Stomach (tissue), 4 donors: ENCODE measurements at regions not wholly inside any gene's neighbourhood (a gene's known extent, or its start where the extent isn't known, plus 50 kb on each side); places are given as distances from the start of the nearest gene placed in this dataset.

ENCODE experiments used
- POLR2A ChIP-seq, 4 donors: fragments of 450-650 bp; IDR thresholded peaks; one replicate each; pipeline ENCODE4 v1.6.1; 2016; ENCODE audit warnings: antibody characterized with exemption in 4 of 4, control low read depth in 2 of 4, mild to moderate bottlenecking in 1 of 4, moderate library complexity in 1 of 4
- TF ChIP-seq, protein P1 (sequence below), 7 experiments: fragments of 450-650 bp in 4 of 7; fragments of 200-600 bp in 3 of 7; sonication (generic) in 3 of 7; IDR thresholded peaks; one replicate each; pipeline ENCODE4 v1.5.1; 2016 to 2019; ENCODE audit warnings: antibody characterized with exemption in 7 of 7, control low read depth in 2 of 7, mild to moderate bottlenecking in 1 of 7

DNA sequence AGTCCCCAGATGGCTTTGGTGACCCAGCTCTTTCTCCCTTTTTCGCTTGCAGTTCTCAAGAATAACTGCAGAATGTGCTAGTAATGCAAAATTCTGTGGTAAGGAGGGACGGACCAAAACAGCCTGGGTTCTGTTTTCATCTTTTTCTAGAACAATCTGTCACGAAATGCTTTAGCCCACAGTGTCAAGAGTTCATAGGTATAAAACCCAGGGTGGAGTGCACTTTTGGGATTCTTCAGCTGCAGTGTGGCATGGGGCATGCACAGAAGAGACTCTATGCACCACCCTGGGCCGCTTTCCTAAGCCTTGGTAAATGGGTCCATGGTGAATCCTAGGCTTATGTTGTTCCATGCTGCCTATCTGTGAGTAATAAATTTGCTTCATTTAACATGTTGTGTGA, 1072.7 kb upstream of the GBE1 start:
- TF ChIP-seq POLR2A (IDR thresholded peaks at IDR 0.05), result no peak
- TF ChIP-seq, protein P1, sequence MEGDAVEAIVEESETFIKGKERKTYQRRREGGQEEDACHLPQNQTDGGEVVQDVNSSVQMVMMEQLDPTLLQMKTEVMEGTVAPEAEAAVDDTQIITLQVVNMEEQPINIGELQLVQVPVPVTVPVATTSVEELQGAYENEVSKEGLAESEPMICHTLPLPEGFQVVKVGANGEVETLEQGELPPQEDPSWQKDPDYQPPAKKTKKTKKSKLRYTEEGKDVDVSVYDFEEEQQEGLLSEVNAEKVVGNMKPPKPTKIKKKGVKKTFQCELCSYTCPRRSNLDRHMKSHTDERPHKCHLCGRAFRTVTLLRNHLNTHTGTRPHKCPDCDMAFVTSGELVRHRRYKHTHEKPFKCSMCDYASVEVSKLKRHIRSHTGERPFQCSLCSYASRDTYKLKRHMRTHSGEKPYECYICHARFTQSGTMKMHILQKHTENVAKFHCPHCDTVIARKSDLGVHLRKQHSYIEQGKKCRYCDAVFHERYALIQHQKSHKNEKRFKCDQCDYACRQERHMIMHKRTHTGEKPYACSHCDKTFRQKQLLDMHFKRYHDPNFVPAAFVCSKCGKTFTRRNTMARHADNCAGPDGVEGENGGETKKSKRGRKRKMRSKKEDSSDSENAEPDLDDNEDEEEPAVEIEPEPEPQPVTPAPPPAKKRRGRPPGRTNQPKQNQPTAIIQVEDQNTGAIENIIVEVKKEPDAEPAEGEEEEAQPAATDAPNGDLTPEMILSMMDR (IDR thresholded peaks at IDR 0.05), result no peak
